ENCODE measurements at regions not wholly inside any gene's neighbourhood (a gene's known extent, or its start where the extent isn't known, plus 50 kb on each side); places are given as distances from the start of the nearest gene placed in this dataset.
A peak's percentile ranks its signal among the peaks of the same experiment; 100 is the strongest.

GRCh38 chr6:91317984-91318383 lies 731.1 kb upstream of the MAP3K7 start:
- no peak for DNase-seq (ENCODE audit: low spot score)

- no peak for DNase-seq (ENCODE audit: low spot score)
Measured at GRCh38 chr6:91317247-91317835, 730.5 kb upstream of the MAP3K7 start.

GRCh38 chr6:91310178-91310577 lies 723.3 kb upstream of the MAP3K7 start:
- no peak for DNase-seq (ENCODE audit: low spot score)

GRCh38 chr6:91305755-91306154 lies 718.9 kb upstream of the MAP3K7 start:
- no peak for DNase-seq (ENCODE audit: low spot score)

GRCh38 chr6:91304521-91304920 lies 717.6 kb upstream of the MAP3K7 start:
- no peak for DNase-seq (ENCODE audit: low spot score)

GRCh38 chr6:91303326-91303725 lies 716.5 kb upstream of the MAP3K7 start:
- no peak for DNase-seq (ENCODE audit: low spot score)

GRCh38 chr6:91299544-91300491 lies 712.9 kb upstream of the MAP3K7 start:
- DNase-seq (ENCODE audit: low spot score), result no peak

- no peak for DNase-seq (ENCODE audit: low spot score)
Measured at GRCh38 chr6:91298543-91299145, 711.8 kb upstream of the MAP3K7 start.

GRCh38 chr6:91293395-91293794 lies 706.5 kb upstream of the MAP3K7 start:
- DNase-seq (ENCODE audit: low spot score), result no peak

- DNase-seq (ENCODE audit: low spot score), result no peak
Measured at GRCh38 chr6:91291071-91291470, 704.2 kb upstream of the MAP3K7 start.

GRCh38 chr6:91288741-91289140 lies 701.9 kb upstream of the MAP3K7 start:
- DNase-seq (ENCODE audit: low spot score), result no peak

- no peak for DNase-seq (ENCODE audit: low spot score)
Measured at GRCh38 chr6:91281901-91282300, 695.0 kb upstream of the MAP3K7 start.

- no peak for DNase-seq (ENCODE audit: low spot score)
Measured at GRCh38 chr6:91280494-91280830, 693.6 kb upstream of the MAP3K7 start.

GRCh38 chr6:91279740-91280493 lies 693.0 kb upstream of the MAP3K7 start:
- DNase-seq (ENCODE audit: low spot score), result no peak

GRCh38 chr6:91278416-91278815 lies 691.5 kb upstream of the MAP3K7 start:
- no peak for DNase-seq (ENCODE audit: low spot score)

- DNase-seq (ENCODE audit: low spot score), result peak; percentile 29
Measured at GRCh38 chr6:91276315-91276714, 689.4 kb upstream of the MAP3K7 start.

GRCh38 chr6:91273729-91274128 lies 686.9 kb upstream of the MAP3K7 start:
- DNase-seq (ENCODE audit: low spot score), result no peak

GRCh38 chr6:91271807-91272206 lies 684.9 kb upstream of the MAP3K7 start:
- no peak for DNase-seq (ENCODE audit: low spot score)

GRCh38 chr6:91268941-91269340 lies 682.1 kb upstream of the MAP3K7 start:
- DNase-seq (ENCODE audit: low spot score), result no peak

- no peak for DNase-seq (ENCODE audit: low spot score)
Measured at GRCh38 chr6:91267246-91267645, 680.4 kb upstream of the MAP3K7 start.

- no peak for DNase-seq (ENCODE audit: low spot score)
Measured at GRCh38 chr6:91266156-91266555, 679.3 kb upstream of the MAP3K7 start.

- DNase-seq (ENCODE audit: low spot score), result no peak
Measured at GRCh38 chr6:91243436-91243835, 656.6 kb upstream of the MAP3K7 start.

All from HT-29 (cell line).